ENCODE measurements at regions not wholly inside any gene's neighbourhood (a gene's known extent, or its start where the extent isn't known, plus 50 kb on each side); places are given as distances from the start of the nearest gene placed in this dataset.

DNA sequence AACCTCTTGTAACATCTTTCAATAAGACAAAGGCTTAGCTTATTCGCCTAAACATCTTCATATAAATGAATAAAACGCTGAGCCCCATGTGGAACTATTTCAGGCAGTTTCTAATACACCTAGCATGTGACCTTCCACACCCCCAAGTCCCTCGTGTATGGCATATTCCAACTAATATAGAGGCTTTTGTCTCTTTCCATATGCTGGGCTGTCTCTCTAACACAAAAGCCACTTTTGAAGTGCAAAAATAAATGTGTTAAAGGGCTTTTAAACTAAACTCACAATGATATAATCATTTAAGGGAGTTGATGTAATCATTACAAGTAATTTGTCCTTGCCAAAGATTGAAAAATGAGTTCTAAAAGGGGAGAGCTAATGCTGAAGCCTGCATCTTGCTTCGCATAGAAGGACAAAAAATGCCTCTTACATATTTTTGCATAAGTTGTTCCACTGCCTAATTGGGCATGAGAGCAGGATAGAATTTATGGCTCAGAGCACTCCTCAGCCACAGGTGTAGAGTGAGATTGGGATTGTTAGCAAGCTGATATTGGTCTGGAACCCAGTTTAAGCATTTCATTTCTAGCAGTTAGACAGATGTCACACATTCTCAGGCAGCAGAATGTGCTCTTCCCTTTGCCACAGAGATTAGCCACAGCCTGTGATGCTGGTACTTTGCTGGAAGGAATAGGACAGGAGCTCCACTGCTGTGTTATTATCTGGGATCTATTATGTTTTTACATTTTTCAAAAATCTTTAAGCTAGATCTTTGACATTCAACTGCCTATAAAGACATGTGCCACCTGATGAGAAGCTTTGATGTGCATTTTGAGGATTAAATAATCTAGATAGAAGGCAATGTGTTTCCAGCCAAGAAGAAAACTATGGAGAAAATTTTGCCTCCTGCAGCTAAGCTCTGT lies 1044.4 kb downstream of the ADGRL2 start:
- Histone ChIP-seq H3K4me1 (no peaks in the 10 kb centered on the region), H3K27ac (no peak overlapping the region), H3K36me3 (no peaks in the 10 kb centered on the region), H3K9me3 (no peaks in the 10 kb centered on the region), H3K4me3 (no peak overlapping the region), H3K27me3 (no peaks in the 10 kb centered on the region)
- no peak for DNase-seq (ENCODE audit: low spot score in 2 of 2)
- intact Hi-C loops (cut with DNase I; ENCODE audit: low total_unique reads), result no loop called here
- TF ChIP-seq POLR2AphosphoS5 (IDR thresholded peaks at IDR 0.05), result no peak
- no peak for TF ChIP-seq CTCF (IDR thresholded peaks at IDR 0.05)
- TF ChIP-seq POLR2A (IDR thresholded peaks at IDR 0.05), result no peak

GRCh38 chr1:82844447-82844846 lies 1043.7 kb downstream of the ADGRL2 start:
- no peaks in the 10 kb centered on the region for H3K36me3 ChIP-seq
- H3K27me3 ChIP-seq, result no peaks in the 10 kb centered on the region
- intact Hi-C loops (cut with DNase I; ENCODE audit: low total_unique reads), result no loop called here
- no peak for DNase-seq (ENCODE audit: low spot score in 2 of 2)
- no peaks in the 10 kb centered on the region for H3K4me1 ChIP-seq
- H3K4me3 ChIP-seq, result no peak overlapping the region
- H3K9me3 ChIP-seq, result no peaks in the 10 kb centered on the region
- TF ChIP-seq POLR2AphosphoS5 (IDR thresholded peaks at IDR 0.05) (no peak), CTCF (IDR thresholded peaks at IDR 0.05) (no peak), POLR2A (IDR thresholded peaks at IDR 0.05) (no peak)
- H3K27ac ChIP-seq, result no peak overlapping the region

- Histone ChIP-seq H3K4me3 (no peak overlapping the region), H3K36me3 (no peaks in the 10 kb centered on the region), H3K27ac (no peak overlapping the region), H3K27me3 (no peaks in the 10 kb centered on the region), H3K9me3 (no peaks in the 10 kb centered on the region), H3K4me1 (no peaks in the 10 kb centered on the region)
- no peak for TF ChIP-seq CTCF (IDR thresholded peaks at IDR 0.05)
- intact Hi-C loops (cut with DNase I; ENCODE audit: low total_unique reads), result no loop called here
- DNase-seq (ENCODE audit: low spot score in 2 of 2), result no peak
Measured at GRCh38 chr1:82843876-82844275, 1043.1 kb downstream of the ADGRL2 start.

DNA sequence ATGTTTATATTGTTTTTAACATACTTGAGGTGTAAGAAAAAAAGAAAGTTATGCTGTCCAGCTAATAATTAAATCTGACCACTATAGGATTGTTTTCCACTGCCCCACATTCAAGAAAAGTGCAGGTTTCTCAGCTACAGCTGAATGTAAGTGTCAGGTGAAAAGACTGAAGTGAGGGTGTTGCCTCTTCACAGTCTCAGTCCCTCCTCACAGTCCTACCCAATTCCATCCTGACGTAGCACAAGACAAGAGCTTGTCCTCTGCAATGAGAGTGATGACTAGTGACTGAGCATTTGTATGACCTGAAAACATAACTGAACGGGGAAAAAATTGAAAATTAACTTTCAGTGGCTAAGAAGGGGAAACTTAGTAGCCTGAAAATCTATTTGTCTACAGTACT lies 1039.5 kb downstream of the ADGRL2 start:
- Histone ChIP-seq H3K27ac (no peak overlapping the region), H3K4me3 (no peak overlapping the region), H3K9me3 (no peaks in the 10 kb centered on the region), H3K36me3 (no peaks in the 10 kb centered on the region), H3K27me3 (no peaks in the 10 kb centered on the region), H3K4me1 (no peaks in the 10 kb centered on the region)
- TF ChIP-seq POLR2A (IDR thresholded peaks at IDR 0.05) (no peak), CTCF (IDR thresholded peaks at IDR 0.05) (no peak), POLR2AphosphoS5 (IDR thresholded peaks at IDR 0.05) (no peak)
- DNase-seq (ENCODE audit: low spot score in 2 of 2), result no peak
- intact Hi-C loops (cut with DNase I; ENCODE audit: low total_unique reads), result no loop called here

DNA sequence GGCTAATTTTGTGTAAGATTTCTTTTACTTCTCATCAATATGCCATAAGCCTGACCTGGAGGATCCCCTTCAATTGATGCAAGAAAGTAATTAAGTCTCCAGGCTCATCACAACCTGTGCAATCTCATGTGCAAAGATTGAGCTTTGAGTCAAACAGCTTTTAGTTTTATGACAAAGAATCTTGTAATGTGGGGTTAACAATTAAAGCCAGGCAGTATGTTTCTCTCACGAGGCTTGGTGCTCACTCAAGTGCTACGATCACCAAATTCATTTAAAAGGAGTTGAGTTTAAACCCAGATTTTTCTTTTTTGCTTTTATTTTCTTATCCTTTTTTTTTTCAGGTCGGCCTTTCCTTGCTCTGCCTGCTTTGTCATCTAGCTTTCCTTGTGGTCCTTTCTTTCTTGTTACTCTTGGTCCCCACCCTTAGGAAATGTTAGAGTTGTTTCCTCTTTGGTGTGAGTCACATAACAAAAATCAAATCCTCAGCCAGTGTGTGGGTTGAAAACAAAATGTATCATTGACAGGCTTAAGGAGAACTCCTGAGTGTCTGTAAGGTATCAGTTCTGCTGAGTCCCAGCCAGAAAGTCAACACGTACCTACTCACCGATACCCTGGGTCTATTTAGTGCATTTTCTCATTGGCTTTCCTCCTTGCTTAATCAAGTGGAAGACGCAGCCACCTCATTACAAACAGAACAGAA lies 1037.2 kb downstream of the ADGRL2 start:
- intact Hi-C loops (cut with DNase I; ENCODE audit: low total_unique reads), result no loop called here
- Histone ChIP-seq H3K4me3 (no peak overlapping the region), H3K4me1 (no peaks in the 10 kb centered on the region), H3K27ac (no peak overlapping the region), H3K27me3 (no peaks in the 10 kb centered on the region), H3K9me3 (no peaks in the 10 kb centered on the region), H3K36me3 (no peaks in the 10 kb centered on the region)
- TF ChIP-seq POLR2AphosphoS5 (IDR thresholded peaks at IDR 0.05), result no peak
- TF ChIP-seq CTCF (IDR thresholded peaks at IDR 0.05), result no peak
- no peak for TF ChIP-seq POLR2A (IDR thresholded peaks at IDR 0.05)
- DNase-seq (ENCODE audit: low spot score in 2 of 2), result no peak
